Mesenchymal stem cell (in vitro differentiated cells and primary cell): ENCODE measurements at regions not wholly inside any gene's neighbourhood (a gene's known extent, or its start where the extent isn't known, plus 50 kb on each side); places are given as distances from the start of the nearest gene placed in this dataset.
A peak's percentile ranks its signal among the peaks of the same experiment; 100 is the strongest.

Source experiments
- DNase-seq: peaks from one replicate; pipeline ENCODE4 v3.0.0-alpha.2; 2013
- H2AFZ ChIP-seq: one replicate; pipeline ENCODE4 v1.6.1; 2013; ENCODE audit warnings: low read depth, mild to moderate bottlenecking, control low read depth, inconsistent platforms, low read length, moderate library complexity
- H2AK5ac ChIP-seq: 2 replicates; pipeline ENCODE4 v1.6.1; 2013; ENCODE audit warnings: low read length, moderate library complexity, mild to moderate bottlenecking, inconsistent platforms; ENCODE audit not compliant: severe bottlenecking
- H2BK120ac ChIP-seq: one replicate; pipeline ENCODE4 v1.6.1; 2013; ENCODE audit warnings: low read depth, mild to moderate bottlenecking, inconsistent platforms, low read length, moderate library complexity
- H2BK12ac ChIP-seq, 2 experiments: one replicate each; pipeline ENCODE4 v1.6.1; 2013; ENCODE audit warnings: inconsistent platforms in 2 of 2, low read length in 2 of 2, mild to moderate bottlenecking in 2 of 2, moderate library complexity in 2 of 2, control low read depth in 1 of 2
- H2BK15ac ChIP-seq: one replicate; pipeline ENCODE4 v1.6.1; 2013; ENCODE audit warnings: mild to moderate bottlenecking, low read depth, inconsistent platforms; ENCODE audit not compliant: poor library complexity, severe bottlenecking
- H2BK5ac ChIP-seq: 2 replicates; pipeline ENCODE4 v1.6.1; 2013; ENCODE audit warnings: low read depth, mild to moderate bottlenecking, low read length, control low read depth, inconsistent platforms; ENCODE audit not compliant: poor library complexity, severe bottlenecking
- H3K14ac ChIP-seq, 2 experiments: one replicate each; pipeline ENCODE4 v1.6.1; 2013; ENCODE audit warnings: inconsistent platforms in 2 of 2, low read length in 2 of 2, control low read depth in 1 of 2, mild to moderate bottlenecking in 1 of 2, moderate library complexity in 1 of 2
- H3K18ac ChIP-seq, 2 experiments: one replicate each; pipeline ENCODE4 v1.6.1; 2013; ENCODE audit warnings: inconsistent platforms in 2 of 2, low read length in 2 of 2, control low read depth in 1 of 2, low read depth in 1 of 2, mild to moderate bottlenecking in 1 of 2
- H3K23ac ChIP-seq, 2 experiments: one replicate each; pipeline ENCODE4 v1.6.1; 2013; ENCODE audit warnings: inconsistent platforms in 2 of 2, low read length in 2 of 2, mild to moderate bottlenecking in 2 of 2, moderate library complexity in 2 of 2, control low read depth in 1 of 2
- H3K27ac ChIP-seq: 2 replicates; pipeline ENCODE4 v1.5.1; 2013; ENCODE audit warnings: mild to moderate bottlenecking, moderate library complexity, low read length, control low read depth, inconsistent platforms; ENCODE audit not compliant: poor library complexity, severe bottlenecking
- H3K27me3 ChIP-seq, 2 experiments: 2 replicates each; pipeline versions ENCODE4 v1.6.1 to v1.7.0; 2013; ENCODE audit warnings: low read length in 2 of 2, mild to moderate bottlenecking in 2 of 2, moderate library complexity in 2 of 2, control low read depth in 1 of 2, inconsistent platforms in 1 of 2; ENCODE audit not compliant: control insufficient read depth in 1 of 2, insufficient read depth in 1 of 2
- H3K36me3 ChIP-seq, 2 experiments: 2 replicates each; pipeline versions ENCODE4 v1.6.1 to v1.7.0; 2013; ENCODE audit warnings: low read length in 2 of 2, control low read depth in 1 of 2, inconsistent platforms in 1 of 2, low read depth in 1 of 2, mild to moderate bottlenecking in 1 of 2; ENCODE audit not compliant: insufficient read depth in 2 of 2, control insufficient read depth in 1 of 2
- H3K4ac ChIP-seq, 2 experiments: one replicate each; pipeline ENCODE4 v1.6.1; 2013; ENCODE audit warnings: inconsistent platforms in 2 of 2, low read length in 2 of 2, mild to moderate bottlenecking in 2 of 2, moderate library complexity in 2 of 2, control low read depth in 1 of 2, low read depth in 1 of 2
- H3K4me1 ChIP-seq: 2 replicates; pipeline ENCODE4 v1.6.1; 2013; ENCODE audit warnings: low read depth, low read length, control low read depth; ENCODE audit not compliant: control insufficient read depth, insufficient read depth
- H3K4me2 ChIP-seq: 2 replicates; pipeline ENCODE4 v1.6.1; 2013; ENCODE audit warnings: low read length, mild to moderate bottlenecking, inconsistent platforms; ENCODE audit not compliant: poor library complexity, severe bottlenecking
- H3K4me3 ChIP-seq, 2 experiments: 2 replicates each; pipeline versions ENCODE4 v1.5.1 to v1.7.0; 2013; ENCODE audit warnings: low read length in 2 of 2, mild to moderate bottlenecking in 2 of 2, control low read depth in 1 of 2, low read depth in 1 of 2; ENCODE audit not compliant: insufficient read depth in 1 of 2
- H3K79me1 ChIP-seq: replicated peaks from 2 replicates; pipeline ENCODE4 v1.6.1; 2013; ENCODE audit warnings: mild to moderate bottlenecking, control low read depth, low read length, inconsistent platforms; ENCODE audit not compliant: poor library complexity, severe bottlenecking
- H3K9ac ChIP-seq: 2 replicates; pipeline ENCODE4 v1.7.0; 2013; ENCODE audit warnings: mild to moderate bottlenecking, low read length, moderate library complexity
- H3K9me3 ChIP-seq: 2 replicates; pipeline ENCODE4 v1.7.0; 2013; ENCODE audit warnings: mild to moderate bottlenecking, low read length; ENCODE audit not compliant: control insufficient read depth
- H4K8ac ChIP-seq: one replicate; pipeline ENCODE4 v1.6.1; 2013; ENCODE audit warnings: inconsistent platforms, mild to moderate bottlenecking, low read length, moderate library complexity
- H4K91ac ChIP-seq: one replicate; pipeline ENCODE4 v1.6.1; 2013; ENCODE audit warnings: mild to moderate bottlenecking, low read length, inconsistent platforms
- WGBS: methylation state at CpG from one replicate; pipeline ENCODE4 v1.1.7; 2013; ENCODE audit warnings: mixed read lengths; 5-methylcytosine and 5-hydroxymethylcytosine counted together

GRCh38 chr2:37868866-37869265, 56.2 kb upstream of the RMDN2 start:
- H2AFZ ChIP-seq: no peak overlapping the region
- H3K4me3 ChIP-seq: no peak overlapping the region
- no peak overlapping the region for H3K9ac ChIP-seq
- H4K8ac ChIP-seq: no peak overlapping the region
- no peak overlapping the region for H3K18ac ChIP-seq
- no peak overlapping the region for H2BK15ac ChIP-seq
- H3K4me2 ChIP-seq: no peak overlapping the region
- no peaks in the 10 kb centered on the region for H3K36me3 ChIP-seq
- H2BK5ac ChIP-seq: no peak overlapping the region
- no peaks in the 10 kb centered on the region for H3K27me3 ChIP-seq
- H3K4me1 ChIP-seq: peaks cover 14% of the 10 kb centered on the region
- H3K79me1 ChIP-seq: no peaks in the 10 kb centered on the region
- no peak overlapping the region for H3K4ac ChIP-seq
- DNase-seq: no peak
- H3K14ac ChIP-seq: no peak overlapping the region
- no peak overlapping the region for H3K27ac ChIP-seq
- H2BK120ac ChIP-seq: no peak overlapping the region
- WGBS: 67% methylated on average over 2 of the region's 2 CpGs
- H2BK12ac ChIP-seq: no peak overlapping the region
- H2AK5ac ChIP-seq: no peak overlapping the region
- H3K23ac ChIP-seq: no peak overlapping the region
- H4K91ac ChIP-seq: no peak overlapping the region
- H3K9me3 ChIP-seq: no peaks in the 10 kb centered on the region

- 100% methylated on average over 2 of the region's 2 CpGs for WGBS
- H3K36me3 ChIP-seq: no peaks in the 10 kb centered on the region
- peak overlapping the region in 1 of 2 experiments; percentile 37 for H2BK12ac ChIP-seq
- H2BK15ac ChIP-seq: no peak overlapping the region
- no peak overlapping the region for H3K14ac ChIP-seq
- no peaks in the 10 kb centered on the region for H3K9me3 ChIP-seq
- H2BK120ac ChIP-seq: no peak overlapping the region
- no peaks in the 10 kb centered on the region for H3K27me3 ChIP-seq
- H3K4me2 ChIP-seq: no peak overlapping the region
- H3K9ac ChIP-seq: no peak overlapping the region
- H3K23ac ChIP-seq: no peak overlapping the region
- no peak overlapping the region for H3K18ac ChIP-seq
- H3K79me1 ChIP-seq: no peaks in the 10 kb centered on the region
- H4K8ac ChIP-seq: no peak overlapping the region
- H3K27ac ChIP-seq: no peak overlapping the region
- DNase-seq: no peak
- H3K4me1 ChIP-seq: peaks cover 14% of the 10 kb centered on the region
- no peak overlapping the region for H2AFZ ChIP-seq
- H4K91ac ChIP-seq: no peak overlapping the region
- H3K4ac ChIP-seq: no peak overlapping the region
- peak overlapping the region; percentile 44 for H2AK5ac ChIP-seq
- no peak overlapping the region for H3K4me3 ChIP-seq
- H2BK5ac ChIP-seq: no peak overlapping the region
Observed at GRCh38 chr2:37869304-37869703, 55.8 kb upstream of the RMDN2 start.

GRCh38 chr2:37869771-37870170, 55.3 kb upstream of the RMDN2 start:
- Histone ChIP-seq H3K14ac (no peak overlapping the region), H2BK12ac (peak overlapping the region; percentile 49 to 66), H3K23ac (no peak overlapping the region), H2BK15ac (peak overlapping the region; percentile 77), H2AFZ (no peak overlapping the region), H3K4me1 (peaks cover 14% of the 10 kb centered on the region), H3K4ac (no peak overlapping the region), H3K36me3 (no peaks in the 10 kb centered on the region), H2AK5ac (no peak overlapping the region), H4K91ac (no peak overlapping the region), H2BK120ac (no peak overlapping the region), H3K79me1 (no peaks in the 10 kb centered on the region), H3K9me3 (no peaks in the 10 kb centered on the region), H3K4me3 (no peak overlapping the region), H4K8ac (no peak overlapping the region), H3K27ac (no peak overlapping the region), H3K27me3 (peaks cover 0 to 2% of the 10 kb centered on the region in 2 experiments), H3K18ac (no peak overlapping the region), H2BK5ac (no peak overlapping the region), H3K4me2 (no peak overlapping the region), H3K9ac (no peak overlapping the region)
- 86% methylated on average over 1 of the region's 1 CpG for WGBS
- peak; percentile 17 for DNase-seq

- Histone ChIP-seq H3K4me1 (peaks cover 14% of the 10 kb centered on the region), H2BK120ac (no peak overlapping the region), H3K18ac (peak overlapping the region in 1 of 2 experiments; percentile 22), H2BK15ac (no peak overlapping the region), H3K4me3 (no peak overlapping the region), H2AK5ac (no peak overlapping the region), H3K36me3 (no peaks in the 10 kb centered on the region), H3K4ac (no peak overlapping the region), H4K91ac (no peak overlapping the region), H4K8ac (peak overlapping the region; percentile 24), H3K9me3 (no peaks in the 10 kb centered on the region), H3K23ac (no peak overlapping the region), H3K4me2 (no peak overlapping the region), H3K27ac (peak overlapping the region; percentile 19), H2BK12ac (peak overlapping the region in 1 of 2 experiments; percentile 46), H3K9ac (peak overlapping the region; percentile 66), H3K14ac (no peak overlapping the region), H2BK5ac (no peak overlapping the region), H2AFZ (no peak overlapping the region), H3K27me3 (peaks cover 0 to 6% of the 10 kb centered on the region in 2 experiments), H3K79me1 (no peaks in the 10 kb centered on the region)
- 47% methylated on average over 4 of the region's 4 CpGs for whole genome bisulfite sequencing
- DNase-seq: peak; percentile 92
Observed at GRCh38 chr2:37870829-37871228, 54.3 kb upstream of the RMDN2 start.
